ENCODE measurements at regions not wholly inside any gene's neighbourhood (a gene's known extent, or its start where the extent isn't known, plus 50 kb on each side); places are given as distances from the start of the nearest gene placed in this dataset.

GRCh38 chr5:174844971-174845370 lies 120.6 kb downstream of the MSX2 start:
- no peaks in the 10 kb centered on the region for H3K4me1 ChIP-seq (ENCODE audit: insufficient read depth)
- H3K4me3 ChIP-seq (ENCODE audit: low read depth, low read length): no peak overlapping the region
- WGBS: 59% methylated on average over 3 of the region's 3 CpGs
- no peak overlapping the region for H3K27ac ChIP-seq (ENCODE audit: low read depth)
- DNase-seq (ENCODE audit: extremely low spot score): no peak
- no peaks in the 10 kb centered on the region for H3K36me3 ChIP-seq (ENCODE audit: insufficient read depth)

- H3K4me1 ChIP-seq (ENCODE audit: insufficient read depth): no peaks in the 10 kb centered on the region
- 42% methylated on average over 9 of the region's 9 CpGs for WGBS
- no peaks in the 10 kb centered on the region for H3K36me3 ChIP-seq (ENCODE audit: insufficient read depth)
- H3K4me3 ChIP-seq (ENCODE audit: low read depth, low read length): no peak overlapping the region
- H3K27ac ChIP-seq (ENCODE audit: low read depth): no peak overlapping the region
- peak; percentile 7 for DNase-seq (ENCODE audit: extremely low spot score)
These were observed 119.2 kb downstream of the MSX2 start for GRCh38 chr5:174843263-174844250.

- no peaks in the 10 kb centered on the region for H3K4me1 ChIP-seq (ENCODE audit: insufficient read depth)
- DNase-seq (ENCODE audit: extremely low spot score): no peak
- WGBS: 68% methylated on average over 5 of the region's 5 CpGs
- no peaks in the 10 kb centered on the region for H3K36me3 ChIP-seq (ENCODE audit: insufficient read depth)
- no peak overlapping the region for H3K4me3 ChIP-seq (ENCODE audit: low read depth, low read length)
- no peak overlapping the region for H3K27ac ChIP-seq (ENCODE audit: low read depth)
These were observed 116.1 kb downstream of the MSX2 start for GRCh38 chr5:174840435-174840834.

GRCh38 chr5:174839196-174839595 lies 114.8 kb downstream of the MSX2 start:
- no peak overlapping the region for H3K27ac ChIP-seq (ENCODE audit: low read depth)
- H3K4me1 ChIP-seq (ENCODE audit: insufficient read depth): no peaks in the 10 kb centered on the region
- WGBS: 91% methylated on average over 1 of the region's 1 CpG
- no peaks in the 10 kb centered on the region for H3K36me3 ChIP-seq (ENCODE audit: insufficient read depth)
- H3K4me3 ChIP-seq (ENCODE audit: low read depth, low read length): no peak overlapping the region
- DNase-seq (ENCODE audit: extremely low spot score): no peak

- H3K4me3 ChIP-seq (ENCODE audit: low read depth, low read length): no peak overlapping the region
- 28% methylated on average over 8 of the region's 8 CpGs for WGBS
- no peak overlapping the region for H3K27ac ChIP-seq (ENCODE audit: low read depth)
- H3K36me3 ChIP-seq (ENCODE audit: insufficient read depth): no peaks in the 10 kb centered on the region
- H3K4me1 ChIP-seq (ENCODE audit: insufficient read depth): no peaks in the 10 kb centered on the region
- DNase-seq (ENCODE audit: extremely low spot score): no peak
These were observed 113.8 kb downstream of the MSX2 start for GRCh38 chr5:174837919-174838902.

- WGBS: 50% methylated on average over 5 of the region's 5 CpGs
- Histone ChIP-seq H3K36me3 (ENCODE audit: insufficient read depth) (no peaks in the 10 kb centered on the region), H3K4me3 (ENCODE audit: low read depth, low read length) (no peak overlapping the region), H3K27ac (ENCODE audit: low read depth) (no peak overlapping the region), H3K4me1 (ENCODE audit: insufficient read depth) (no peaks in the 10 kb centered on the region)
- DNase-seq (ENCODE audit: extremely low spot score): no peak
These were observed 109.7 kb downstream of the MSX2 start for GRCh38 chr5:174834081-174834480.

- WGBS: 71% methylated on average over 2 of the region's 2 CpGs
- no peak overlapping the region for H3K27ac ChIP-seq (ENCODE audit: low read depth)
- H3K4me1 ChIP-seq (ENCODE audit: insufficient read depth): no peaks in the 10 kb centered on the region
- H3K4me3 ChIP-seq (ENCODE audit: low read depth, low read length): no peak overlapping the region
- DNase-seq (ENCODE audit: extremely low spot score): no peak
- no peaks in the 10 kb centered on the region for H3K36me3 ChIP-seq (ENCODE audit: insufficient read depth)
These were observed 108.4 kb downstream of the MSX2 start for GRCh38 chr5:174832811-174833210.

GRCh38 chr5:174832025-174832424 lies 107.6 kb downstream of the MSX2 start:
- H3K36me3 ChIP-seq (ENCODE audit: insufficient read depth): no peaks in the 10 kb centered on the region
- no peaks in the 10 kb centered on the region for H3K4me1 ChIP-seq (ENCODE audit: insufficient read depth)
- no peak overlapping the region for H3K27ac ChIP-seq (ENCODE audit: low read depth)
- WGBS: 42% methylated on average over 3 of the region's 3 CpGs
- DNase-seq (ENCODE audit: extremely low spot score): no peak
- H3K4me3 ChIP-seq (ENCODE audit: low read depth, low read length): no peak overlapping the region

- Histone ChIP-seq H3K4me1 (ENCODE audit: insufficient read depth) (no peaks in the 10 kb centered on the region), H3K36me3 (ENCODE audit: insufficient read depth) (no peaks in the 10 kb centered on the region), H3K4me3 (ENCODE audit: low read depth, low read length) (no peak overlapping the region), H3K27ac (ENCODE audit: low read depth) (no peak overlapping the region)
- WGBS: 67% methylated on average over 2 of the region's 2 CpGs
- no peak for DNase-seq (ENCODE audit: extremely low spot score)
These were observed 106.8 kb downstream of the MSX2 start for GRCh38 chr5:174831031-174831660.

GRCh38 chr5:174829511-174829864 lies 105.1 kb downstream of the MSX2 start:
- no peak overlapping the region for H3K27ac ChIP-seq (ENCODE audit: low read depth)
- no peak for DNase-seq (ENCODE audit: extremely low spot score)
- no peaks in the 10 kb centered on the region for H3K36me3 ChIP-seq (ENCODE audit: insufficient read depth)
- 58% methylated on average over 5 of the region's 5 CpGs for WGBS
- no peaks in the 10 kb centered on the region for H3K4me1 ChIP-seq (ENCODE audit: insufficient read depth)
- H3K4me3 ChIP-seq (ENCODE audit: low read depth, low read length): no peak overlapping the region

GRCh38 chr5:174828804-174829510 lies 104.6 kb downstream of the MSX2 start:
- no peak for DNase-seq (ENCODE audit: extremely low spot score)
- Histone ChIP-seq H3K36me3 (ENCODE audit: insufficient read depth) (no peaks in the 10 kb centered on the region), H3K4me1 (ENCODE audit: insufficient read depth) (no peaks in the 10 kb centered on the region), H3K4me3 (ENCODE audit: low read depth, low read length) (no peak overlapping the region), H3K27ac (ENCODE audit: low read depth) (no peak overlapping the region)
- WGBS: 58% methylated on average over 10 of the region's 10 CpGs

GRCh38 chr5:174827558-174827957 lies 103.2 kb downstream of the MSX2 start:
- DNase-seq (ENCODE audit: extremely low spot score): no peak
- Histone ChIP-seq H3K27ac (ENCODE audit: low read depth) (no peak overlapping the region), H3K36me3 (ENCODE audit: insufficient read depth) (no peaks in the 10 kb centered on the region), H3K4me3 (ENCODE audit: low read depth, low read length) (no peak overlapping the region), H3K4me1 (ENCODE audit: insufficient read depth) (no peaks in the 10 kb centered on the region)
- 72% methylated on average over 6 of the region's 6 CpGs for WGBS

- Histone ChIP-seq H3K36me3 (ENCODE audit: insufficient read depth) (no peaks in the 10 kb centered on the region), H3K27ac (ENCODE audit: low read depth) (no peak overlapping the region), H3K4me3 (ENCODE audit: low read depth, low read length) (no peak overlapping the region), H3K4me1 (ENCODE audit: insufficient read depth) (no peaks in the 10 kb centered on the region)
- no peak for DNase-seq (ENCODE audit: extremely low spot score)
- WGBS: 58% methylated on average over 4 of the region's 4 CpGs
These were observed 101.2 kb downstream of the MSX2 start for GRCh38 chr5:174825587-174825986.

Measured in urinary bladder (tissue), 3 donors.